Activated naive CD8-positive, alpha-beta T cell treated with anti-CD3 and anti-CD28 coated beads for 36 hours (primary cell): ENCODE measurements at regions not wholly inside any gene's neighbourhood (a gene's known extent, or its start where the extent isn't known, plus 50 kb on each side); places are given as distances from the start of the nearest gene placed in this dataset.

Experiments
- DNase-seq: peaks from one replicate; pipeline ENCODE4 v3.0.0; 2021
- H3K27ac Mint-ChIP-seq: one replicate; pipeline ENCODE4 v1.8.0; 2022; ENCODE audit warnings: mild to moderate bottlenecking, moderate library complexity, mixed read lengths
- H3K27me3 Mint-ChIP-seq: one replicate; pipeline ENCODE4 v1.8.0; 2022; ENCODE audit warnings: mild to moderate bottlenecking, mixed read lengths
- H3K36me3 Mint-ChIP-seq: one replicate; pipeline ENCODE4 v1.8.0; 2021; ENCODE audit warnings: mild to moderate bottlenecking, mixed read lengths
- H3K4me1 Mint-ChIP-seq: one replicate; pipeline ENCODE4 v1.8.0; 2021; ENCODE audit warnings: mixed read lengths
- H3K4me3 Mint-ChIP-seq: one replicate; pipeline ENCODE4 v1.8.0; 2022; ENCODE audit warnings: mild to moderate bottlenecking, moderate library complexity, mixed read lengths
- H3K9me3 Mint-ChIP-seq: one replicate; pipeline ENCODE4 v1.8.0; 2022; ENCODE audit warnings: mixed read lengths

DNA sequence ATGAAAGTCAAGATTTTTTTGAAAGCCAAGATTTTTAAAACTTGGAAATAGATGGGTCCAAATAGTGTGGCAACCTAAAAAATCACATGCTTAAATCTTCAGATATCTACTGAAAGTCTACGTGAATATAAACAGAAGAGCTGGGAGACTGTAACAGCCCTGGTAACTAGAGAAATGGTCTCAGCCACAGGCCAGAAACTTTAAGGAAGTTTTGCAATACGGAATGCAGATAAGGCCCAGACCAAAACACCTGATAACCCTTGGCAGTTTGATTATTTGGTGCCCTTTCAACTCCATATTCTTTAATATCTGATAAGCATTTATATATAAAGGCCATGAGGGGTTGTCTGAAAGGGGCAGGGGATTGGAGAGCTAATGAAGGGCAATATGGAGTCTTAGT is 537.3 kb upstream of the TGFBR2 start:
- no peaks in the 10 kb centered on the region for H3K9me3 Mint-ChIP-seq
- peaks cover 4% of the 10 kb centered on the region for H3K27me3 Mint-ChIP-seq
- no peak overlapping the region for H3K4me3 Mint-ChIP-seq

GRCh38 chr3:30073040-30073439 is 533.4 kb upstream of the TGFBR2 start:
- Mint-ChIP-seq H3K36me3 (no peaks in the 10 kb centered on the region), H3K9me3 (peaks cover 2% of the 10 kb centered on the region), H3K27me3 (no peaks in the 10 kb centered on the region), H3K4me1 (peaks cover 14% of the 10 kb centered on the region), H3K4me3 (no peak overlapping the region), H3K27ac (no peak overlapping the region)
- no peak for DNase-seq

More for the DNA sequence above, 537.3 kb upstream of the TGFBR2 start:
- peaks cover 4% of the 10 kb centered on the region for H3K4me1 Mint-ChIP-seq
- no peaks in the 10 kb centered on the region for H3K36me3 Mint-ChIP-seq
- no peak overlapping the region for H3K27ac Mint-ChIP-seq
- no peak for DNase-seq

DNA sequence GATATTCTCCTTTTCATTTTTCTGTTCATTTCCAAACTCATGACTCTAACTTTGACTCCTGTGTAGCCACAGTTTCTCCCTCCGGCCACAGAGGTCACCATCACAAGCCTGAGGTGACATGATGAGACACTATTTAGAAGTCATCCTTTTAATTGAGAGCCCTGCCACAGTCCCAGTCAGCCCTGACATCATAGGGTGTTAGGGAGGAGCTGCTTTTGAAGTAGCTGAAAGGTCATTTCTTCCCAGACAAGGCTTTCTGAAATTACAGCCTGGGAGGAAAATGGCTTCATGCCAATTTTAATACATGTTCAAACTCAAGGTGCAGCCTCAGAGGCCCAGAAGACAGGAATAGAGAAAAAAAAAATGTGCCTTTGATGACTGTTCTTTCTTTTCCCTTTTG is 532.8 kb upstream of the TGFBR2 start:
- Mint-ChIP-seq H3K27me3 (no peaks in the 10 kb centered on the region), H3K36me3 (peaks cover under 1% of the 10 kb centered on the region), H3K27ac (no peak overlapping the region), H3K4me1 (peaks cover 14% of the 10 kb centered on the region), H3K9me3 (peaks cover 2% of the 10 kb centered on the region), H3K4me3 (no peak overlapping the region)
- no peak for DNase-seq

GRCh38 chr3:30075514-30075913 is 530.9 kb upstream of the TGFBR2 start:
- no peak for DNase-seq
- no peak overlapping the region for H3K4me3 Mint-ChIP-seq
- H3K27ac Mint-ChIP-seq = no peak overlapping the region
- H3K36me3 Mint-ChIP-seq = peaks cover 1% of the 10 kb centered on the region
- H3K4me1 Mint-ChIP-seq = peaks cover 18% of the 10 kb centered on the region
- H3K9me3 Mint-ChIP-seq = peaks cover 2% of the 10 kb centered on the region
- H3K27me3 Mint-ChIP-seq = no peaks in the 10 kb centered on the region

DNA sequence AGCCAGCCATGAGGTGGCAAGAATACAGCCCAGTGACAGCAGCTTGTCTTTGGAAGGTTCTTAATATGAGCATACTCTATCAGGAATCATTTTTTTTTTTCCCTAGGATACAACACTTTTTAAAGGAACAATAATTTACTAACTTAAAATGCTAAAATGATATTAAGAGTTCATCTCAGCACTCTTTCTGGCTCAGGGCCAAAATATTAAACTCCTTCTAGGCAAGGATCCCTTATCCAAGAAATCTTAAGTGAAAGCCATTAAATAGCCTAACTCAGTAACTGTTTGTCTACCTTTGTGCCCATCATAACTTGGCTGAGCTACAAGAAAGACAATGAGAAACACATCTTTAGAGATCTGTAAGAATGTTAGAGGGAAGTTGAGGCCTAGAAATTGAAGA is 529.5 kb upstream of the TGFBR2 start:
- Mint-ChIP-seq H3K4me3 (no peak overlapping the region), H3K27ac (no peak overlapping the region), H3K4me1 (peaks cover 18% of the 10 kb centered on the region), H3K9me3 (peaks cover 2% of the 10 kb centered on the region), H3K27me3 (no peaks in the 10 kb centered on the region), H3K36me3 (peaks cover 1% of the 10 kb centered on the region)
- no peak for DNase-seq

- H3K27me3 Mint-ChIP-seq = peaks cover 5% of the 10 kb centered on the region
- DNase-seq = no peak
- peaks cover 1% of the 10 kb centered on the region for H3K36me3 Mint-ChIP-seq
- no peak overlapping the region for H3K27ac Mint-ChIP-seq
- H3K9me3 Mint-ChIP-seq = peaks cover 2% of the 10 kb centered on the region
- H3K4me3 Mint-ChIP-seq = no peak overlapping the region
- peaks cover 18% of the 10 kb centered on the region for H3K4me1 Mint-ChIP-seq
These were observed 528.7 kb upstream of the TGFBR2 start for GRCh38 chr3:30077746-30078145.

- Mint-ChIP-seq H3K27ac (no peak overlapping the region), H3K36me3 (peaks cover 1% of the 10 kb centered on the region), H3K9me3 (peaks cover 2% of the 10 kb centered on the region), H3K4me1 (peaks cover 15% of the 10 kb centered on the region), H3K27me3 (peaks cover 13% of the 10 kb centered on the region), H3K4me3 (no peak overlapping the region)
- no peak for DNase-seq
These were observed 527.7 kb upstream of the TGFBR2 start for GRCh38 chr3:30078736-30079135.

DNA sequence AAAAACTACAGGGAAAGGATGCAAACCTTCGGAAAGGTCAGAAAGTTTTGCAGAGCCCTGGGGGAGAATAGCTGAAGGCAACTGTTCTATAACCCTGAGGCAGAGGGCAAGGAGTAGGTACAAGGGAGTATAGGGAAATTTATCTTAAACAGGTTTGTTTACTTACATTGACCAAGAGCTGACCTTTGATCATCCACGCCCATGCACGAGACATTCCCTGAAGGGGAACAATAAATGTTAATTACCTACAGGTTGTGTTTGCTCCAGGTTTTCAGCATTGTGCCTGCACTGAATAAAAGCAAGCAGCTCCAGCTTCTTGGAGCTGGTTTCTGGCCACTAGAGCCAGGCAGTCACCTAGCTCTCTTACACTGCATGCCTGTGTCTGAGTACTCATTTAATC is 524.5 kb upstream of the TGFBR2 start:
- no peak for DNase-seq

DNA sequence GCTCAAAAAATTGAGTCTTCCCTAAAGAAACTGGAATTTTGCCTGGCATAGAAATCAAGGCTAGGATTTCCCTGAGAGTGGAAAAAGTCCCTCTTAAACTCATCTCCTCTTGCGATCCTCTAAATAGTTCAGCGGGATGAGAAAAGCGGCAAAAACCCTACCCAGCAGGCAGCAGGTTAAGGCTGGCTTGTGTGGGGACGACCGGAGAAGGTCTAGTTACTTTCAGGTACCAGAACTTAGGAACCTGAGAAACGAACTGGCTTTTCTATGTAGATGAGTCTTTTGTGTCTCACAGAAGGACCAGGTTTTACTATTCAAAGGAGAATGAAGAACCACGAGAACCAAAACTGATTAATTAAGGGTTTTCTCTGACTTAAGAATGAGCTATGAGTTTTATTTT is 523.7 kb upstream of the TGFBR2 start:
- Mint-ChIP-seq H3K9me3 (no peaks in the 10 kb centered on the region), H3K27ac (no peak overlapping the region), H3K4me3 (no peak overlapping the region), H3K27me3 (peaks cover 27% of the 10 kb centered on the region), H3K4me1 (peaks cover 16% of the 10 kb centered on the region), H3K36me3 (peaks cover 1% of the 10 kb centered on the region)
- DNase-seq = no peak

More for the DNA sequence above, 524.5 kb upstream of the TGFBR2 start:
- peaks cover 25% of the 10 kb centered on the region for H3K27me3 Mint-ChIP-seq
- H3K27ac Mint-ChIP-seq = no peak overlapping the region
- H3K4me1 Mint-ChIP-seq = peaks cover 16% of the 10 kb centered on the region
- H3K36me3 Mint-ChIP-seq = peaks cover 1% of the 10 kb centered on the region
- H3K9me3 Mint-ChIP-seq = no peaks in the 10 kb centered on the region
- no peak overlapping the region for H3K4me3 Mint-ChIP-seq

GRCh38 chr3:30083315-30083714 is 523.1 kb upstream of the TGFBR2 start:
- DNase-seq = no peak
- H3K4me1 Mint-ChIP-seq = peaks cover 16% of the 10 kb centered on the region
- H3K36me3 Mint-ChIP-seq = peaks cover 1% of the 10 kb centered on the region
- no peak overlapping the region for H3K4me3 Mint-ChIP-seq
- no peaks in the 10 kb centered on the region for H3K9me3 Mint-ChIP-seq
- H3K27ac Mint-ChIP-seq = no peak overlapping the region
- H3K27me3 Mint-ChIP-seq = peaks cover 29% of the 10 kb centered on the region

- Mint-ChIP-seq H3K27ac (no peak overlapping the region), H3K27me3 (peaks cover 29% of the 10 kb centered on the region), H3K4me1 (peaks cover 13% of the 10 kb centered on the region), H3K9me3 (no peaks in the 10 kb centered on the region), H3K4me3 (no peak overlapping the region), H3K36me3 (no peaks in the 10 kb centered on the region)
- no peak for DNase-seq
These were observed 522.1 kb upstream of the TGFBR2 start for GRCh38 chr3:30084316-30084715.

- Mint-ChIP-seq H3K4me1 (peaks cover 13% of the 10 kb centered on the region), H3K27ac (no peak overlapping the region), H3K9me3 (no peaks in the 10 kb centered on the region), H3K27me3 (peaks cover 29% of the 10 kb centered on the region), H3K4me3 (no peak overlapping the region), H3K36me3 (no peaks in the 10 kb centered on the region)
- no peak for DNase-seq
These were observed 521.4 kb upstream of the TGFBR2 start for GRCh38 chr3:30084971-30085403.

DNA sequence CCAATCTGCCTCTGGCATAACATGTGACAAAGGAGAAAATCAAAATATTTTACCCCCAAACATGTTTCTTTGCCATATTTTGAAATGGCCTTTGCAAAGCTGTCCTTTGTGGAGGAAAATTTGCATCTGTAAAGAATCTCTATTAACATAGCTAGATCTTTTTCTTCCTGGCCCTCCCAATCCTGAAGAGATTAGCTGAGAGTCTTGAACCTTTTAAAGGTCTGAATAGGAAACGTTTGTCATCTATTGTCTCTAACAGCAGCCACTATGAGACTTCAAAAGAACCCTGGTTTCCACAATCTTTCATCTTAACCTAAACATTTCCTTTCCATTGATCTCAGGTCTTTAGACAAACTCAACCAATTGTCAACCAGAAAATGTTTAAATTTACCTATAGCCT is 520.9 kb upstream of the TGFBR2 start:
- Mint-ChIP-seq H3K27me3 (peaks cover 29% of the 10 kb centered on the region), H3K9me3 (no peaks in the 10 kb centered on the region), H3K27ac (no peak overlapping the region), H3K36me3 (no peaks in the 10 kb centered on the region), H3K4me1 (peaks cover 13% of the 10 kb centered on the region), H3K4me3 (no peak overlapping the region)
- no peak for DNase-seq

DNA sequence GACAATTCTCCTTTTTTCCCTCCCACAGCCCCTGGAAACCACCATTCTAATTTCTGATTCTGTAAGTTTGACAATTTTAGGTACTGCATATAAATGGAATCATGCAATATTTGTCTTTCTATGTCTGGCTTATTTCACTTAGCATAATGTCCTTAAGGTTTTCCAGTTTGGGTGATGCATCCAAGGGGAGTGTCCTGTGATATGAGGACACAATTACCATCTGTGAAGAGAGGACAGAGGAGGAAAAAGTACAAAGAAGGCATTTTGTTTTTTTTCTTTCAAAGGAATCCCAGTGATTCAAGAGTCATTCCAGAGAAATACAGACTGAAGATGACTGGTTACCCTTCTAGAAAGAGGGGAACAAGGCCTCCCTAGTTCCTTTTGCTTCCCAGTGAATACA is 514.7 kb upstream of the TGFBR2 start:
- Mint-ChIP-seq H3K9me3 (peaks cover 9% of the 10 kb centered on the region), H3K36me3 (peaks cover 6% of the 10 kb centered on the region), H3K27ac (no peak overlapping the region), H3K4me1 (no peaks in the 10 kb centered on the region), H3K4me3 (no peak overlapping the region), H3K27me3 (peaks cover 4% of the 10 kb centered on the region)
- DNase-seq = no peak

DNA sequence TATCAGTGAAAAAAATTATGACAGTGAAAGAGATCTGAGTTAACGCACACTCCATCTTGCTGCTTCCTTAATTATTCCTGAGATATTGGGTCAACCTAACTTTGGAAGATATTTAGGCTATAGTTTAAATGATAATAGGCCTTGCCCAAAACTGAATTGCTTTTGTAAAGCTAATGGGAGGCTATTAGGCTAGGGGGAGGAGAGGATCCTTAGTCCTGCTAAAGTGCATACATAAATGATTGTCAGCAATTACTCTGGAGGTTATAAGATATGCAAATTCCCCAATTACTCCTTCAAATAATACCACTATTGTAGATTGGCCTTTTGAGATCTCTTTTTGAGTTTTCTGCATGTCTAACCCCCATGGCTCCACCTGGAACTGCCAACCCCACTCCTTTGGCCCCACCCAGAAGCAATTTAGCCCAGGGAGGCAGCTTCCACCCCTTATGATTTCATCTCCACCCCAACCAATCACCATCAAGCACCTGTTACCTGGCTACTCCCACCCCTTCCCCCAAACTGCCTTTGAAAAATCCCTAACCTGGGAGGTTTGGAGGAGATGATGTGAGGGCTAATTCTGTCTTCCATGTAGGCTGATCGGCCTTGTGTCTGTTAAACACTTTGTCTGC is 509.3 kb upstream of the TGFBR2 start:
- H3K27me3 Mint-ChIP-seq = no peaks in the 10 kb centered on the region
- H3K27ac Mint-ChIP-seq = no peak overlapping the region
- DNase-seq = no peak
- peaks cover 7% of the 10 kb centered on the region for H3K36me3 Mint-ChIP-seq
- peaks cover 9% of the 10 kb centered on the region for H3K4me1 Mint-ChIP-seq
- H3K9me3 Mint-ChIP-seq = peaks cover 10% of the 10 kb centered on the region
- H3K4me3 Mint-ChIP-seq = no peak overlapping the region

DNA sequence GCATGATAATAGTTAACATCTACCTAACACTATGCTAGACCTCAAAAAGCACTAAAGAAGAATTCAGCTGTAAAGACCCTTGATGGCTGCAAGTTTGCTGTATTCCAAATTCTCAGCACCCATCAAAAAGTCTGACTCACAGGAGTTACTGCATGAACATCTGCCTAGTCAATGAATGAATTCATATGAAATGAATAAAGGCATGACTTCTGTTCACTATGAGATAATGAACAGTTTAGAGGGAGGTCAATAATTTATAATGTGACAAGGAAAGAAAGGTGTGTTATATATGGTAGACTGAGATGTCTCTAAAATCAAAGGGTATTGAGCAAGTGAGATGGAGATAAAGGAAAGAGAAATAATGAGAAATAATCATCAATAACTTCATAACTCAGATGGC is 508.2 kb upstream of the TGFBR2 start:
- Mint-ChIP-seq H3K4me3 (no peak overlapping the region), H3K27ac (no peak overlapping the region), H3K4me1 (peaks cover 9% of the 10 kb centered on the region), H3K9me3 (peaks cover 10% of the 10 kb centered on the region), H3K27me3 (no peaks in the 10 kb centered on the region), H3K36me3 (peaks cover 7% of the 10 kb centered on the region)
- DNase-seq = no peak
